ENCODE measurements at regions not wholly inside any gene's neighbourhood (a gene's known extent, or its start where the extent isn't known, plus 50 kb on each side); places are given as distances from the start of the nearest gene placed in this dataset.

- DNase-seq = no peak
These were observed 87.9 kb upstream of the GCFC2 start for GRCh38 chr2:75798569-75798968.

GRCh38 chr2:75792996-75793395 lies 82.3 kb upstream of the GCFC2 start:
- DNase-seq = no peak

GRCh38 chr2:75792146-75792545 lies 81.4 kb upstream of the GCFC2 start:
- DNase-seq = no peak

GRCh38 chr2:75790814-75791467 lies 80.2 kb upstream of the GCFC2 start:
- DNase-seq = no peak

- no peak for DNase-seq
These were observed 79.6 kb upstream of the GCFC2 start for GRCh38 chr2:75790121-75790813.

- DNase-seq = peak; percentile 0
These were observed 78.2 kb upstream of the GCFC2 start for GRCh38 chr2:75788902-75789301.

- no peak for DNase-seq
These were observed 77.4 kb upstream of the GCFC2 start for GRCh38 chr2:75788154-75788553.

GRCh38 chr2:75787532-75788132 lies 76.9 kb upstream of the GCFC2 start:
- peak; percentile 40 for DNase-seq

GRCh38 chr2:75775311-75775823 lies 64.7 kb upstream of the GCFC2 start:
- no peak for DNase-seq

- DNase-seq = no peak
These were observed 62.4 kb upstream of the GCFC2 start for GRCh38 chr2:75772908-75773630.

GRCh38 chr2:75765798-75766197 lies 55.1 kb upstream of the GCFC2 start:
- DNase-seq = no peak

- no peak for DNase-seq
These were observed 53.9 kb upstream of the GCFC2 start for GRCh38 chr2:75764611-75765010.

Measured in fibroblast of skin of scalp (primary cell).